HEK293T (cell line): ENCODE measurements at regions not wholly inside any gene's neighbourhood (a gene's known extent, or its start where the extent isn't known, plus 50 kb on each side); places are given as distances from the start of the nearest gene placed in this dataset.

ENCODE experiments used
- CTCF ChIA-PET: fragments of 350-600 bp; formaldehyde crosslinking; extraction: SDS; loops from one replicate; lab custom pipeline; 2021; ENCODE audit warnings: antibody characterized with exemption, inconsistent platforms; lab: Yijun Ruan, JAX
- POLR2A ChIA-PET: fragments of 350-600 bp; formaldehyde crosslinking; extraction: SDS; loops from one replicate; lab custom pipeline; 2020; ENCODE audit warnings: antibody characterized with exemption, inconsistent platforms; lab: Yijun Ruan, JAX
- DNase-seq: peaks from one replicate; pipeline ENCODE4 v3.0.0; 2012; ENCODE audit warnings: mixed read lengths; ENCODE audit errors: extremely low spot score
- ARNT ChIP-seq: fragments of 450-650 bp; IDR thresholded peaks from 2 replicates; pipeline ENCODE4 v1.6.1; 2017; ENCODE audit warnings: mild to moderate bottlenecking
- BHLHE40 ChIP-seq: fragments of 450-650 bp; IDR thresholded peaks from 2 replicates; pipeline ENCODE4 v1.6.1; 2016; ENCODE audit warnings: mild to moderate bottlenecking, moderate library complexity, borderline replicate concordance
- CTBP1 ChIP-seq: fragments of 450-650 bp; IDR thresholded peaks from 2 replicates; pipeline ENCODE4 v1.6.1; 2016; ENCODE audit warnings: borderline replicate concordance
- ELF4 ChIP-seq: fragments of 450-650 bp; IDR thresholded peaks from 2 replicates; pipeline ENCODE4 v1.6.1; 2017; ENCODE audit warnings: antibody characterized with exemption
- FOXA1 ChIP-seq: fragments of 450-650 bp; IDR thresholded peaks from 2 replicates; pipeline ENCODE4 v1.6.1; 2016; ENCODE audit warnings: mild to moderate bottlenecking
- FOXK2 ChIP-seq: fragments of 450-650 bp; IDR thresholded peaks from 2 replicates; pipeline ENCODE4 v1.6.1; 2016; ENCODE audit warnings: mild to moderate bottlenecking
- FOXM1 ChIP-seq: fragments of 450-650 bp; IDR thresholded peaks from 2 replicates; pipeline ENCODE4 v1.6.1; 2017; ENCODE audit warnings: mild to moderate bottlenecking, borderline replicate concordance
- HDGF ChIP-seq: fragments of 450-650 bp; IDR thresholded peaks from 2 replicates; pipeline ENCODE4 v1.6.1; 2017; ENCODE audit warnings: antibody characterized with exemption, borderline replicate concordance
- L3MBTL2 ChIP-seq: fragments of 450-650 bp; conservative IDR thresholded peaks from 2 replicates; pipeline ENCODE4 v1.6.1; 2016; ENCODE audit warnings: mild to moderate bottlenecking
- LEF1 ChIP-seq: fragments of 450-650 bp; IDR thresholded peaks from 2 replicates; pipeline ENCODE4 v1.6.1; 2017; ENCODE audit warnings: mild to moderate bottlenecking, borderline replicate concordance
- NFRKB ChIP-seq: fragments of 450-650 bp; IDR thresholded peaks from 2 replicates; pipeline ENCODE4 v1.6.1; 2016; ENCODE audit warnings: mild to moderate bottlenecking, moderate library complexity
- PKNOX1 ChIP-seq: fragments of 450-650 bp; IDR thresholded peaks from 2 replicates; pipeline ENCODE4 v1.6.1; 2016
- SP1 ChIP-seq: fragments of 450-650 bp; IDR thresholded peaks from 2 replicates; pipeline ENCODE4 v1.6.1; 2017
- SUZ12 ChIP-seq: fragments of 450-650 bp; IDR thresholded peaks from 2 replicates; pipeline ENCODE4 v1.6.1; 2016; ENCODE audit warnings: mild to moderate bottlenecking
- TARDBP ChIP-seq: fragments of 450-650 bp; IDR thresholded peaks from 2 replicates; pipeline ENCODE4 v1.6.1; 2016
- ZNF384 ChIP-seq: fragments of 450-650 bp; IDR thresholded peaks from 2 replicates; pipeline ENCODE4 v1.6.1; 2016

GRCh38 chr3:135869439-135870105, 96.0 kb upstream of the PPP2R3A start:
- CTCF ChIA-PET, result no interaction called here
- POLR2A ChIA-PET, result no interaction called here
- no peak for TF ChIP-seq ARNT
- no peak for TF ChIP-seq NFRKB
- TF ChIP-seq SP1, result no peak
- no peak for TF ChIP-seq HDGF
- no peak for TF ChIP-seq BHLHE40
- no peak for TF ChIP-seq PKNOX1
- no peak for TF ChIP-seq SUZ12
- no peak for TF ChIP-seq FOXA1
- TF ChIP-seq ZNF384, result no peak
- TF ChIP-seq L3MBTL2, result no peak
- no peak for TF ChIP-seq ELF4
- TF ChIP-seq TARDBP, result no peak
- no peak for TF ChIP-seq FOXK2
- TF ChIP-seq CTBP1, result no peak
- no peak for TF ChIP-seq FOXM1
- no peak for TF ChIP-seq LEF1

GRCh38 chr3:135871311-135871710, 94.2 kb upstream of the PPP2R3A start:
- POLR2A ChIA-PET, result no interaction called here
- CTCF ChIA-PET, result no interaction called here
- DNase-seq, result no peak
- TF ChIP-seq FOXK2, result no peak

More at GRCh38 chr3:135869439-135870105, 96.0 kb upstream of the PPP2R3A start:
- no peak for DNase-seq

- DNase-seq, result no peak
- ChIA-PET CTCF (no interaction called here), POLR2A (no interaction called here)
- TF ChIP-seq CTBP1 (no peak), L3MBTL2 (no peak), NFRKB (no peak), FOXM1 (no peak), TARDBP (no peak), FOXA1 (no peak), SP1 (no peak), FOXK2 (no peak), PKNOX1 (no peak), ZNF384 (no peak), LEF1 (no peak), BHLHE40 (no peak), ARNT (no peak)
These were observed 91.5 kb upstream of the PPP2R3A start for GRCh38 chr3:135874035-135874434.

GRCh38 chr3:135878501-135878900, 87.0 kb upstream of the PPP2R3A start:
- ChIA-PET POLR2A (no interaction called here), CTCF (no interaction called here)
- TF ChIP-seq L3MBTL2, result no peak
- no peak for TF ChIP-seq CTBP1
- no peak for TF ChIP-seq SP1
- TF ChIP-seq FOXM1, result no peak
- no peak for TF ChIP-seq ARNT
- no peak for TF ChIP-seq HDGF
- no peak for TF ChIP-seq ELF4
- TF ChIP-seq FOXK2, result no peak
- TF ChIP-seq ZNF384, result no peak
- TF ChIP-seq LEF1, result no peak
- TF ChIP-seq PKNOX1, result no peak
- no peak for TF ChIP-seq SUZ12
- TF ChIP-seq FOXA1, result no peak
- no peak for TF ChIP-seq NFRKB
- TF ChIP-seq BHLHE40, result no peak
- no peak for TF ChIP-seq TARDBP
- DNase-seq, result no peak

- POLR2A ChIA-PET, result no interaction called here
- CTCF ChIA-PET, result no interaction called here
- TF ChIP-seq ELF4 (no peak), ARNT (no peak), FOXA1 (no peak), SP1 (no peak), PKNOX1 (no peak), FOXK2 (no peak), L3MBTL2 (no peak), FOXM1 (no peak), CTBP1 (no peak), HDGF (no peak), TARDBP (no peak)
- DNase-seq, result no peak
These were observed 79.6 kb upstream of the PPP2R3A start for GRCh38 chr3:135885885-135886284.

GRCh38 chr3:135887220-135887619, 78.3 kb upstream of the PPP2R3A start:
- no peak for DNase-seq
- TF ChIP-seq FOXK2 (no peak), ZNF384 (no peak), PKNOX1 (no peak), SUZ12 (no peak), ELF4 (no peak), FOXM1 (no peak), FOXA1 (no peak)
- CTCF ChIA-PET, result interaction anchor here (0.6 kb wide), 1 partner anchor 155 kb away, joined by 5 read pairs; no protein-coding TSS in a partner anchor
- POLR2A ChIA-PET, result no interaction called here
